ENCODE measurements at regions not wholly inside any gene's neighbourhood (a gene's known extent, or its start where the extent isn't known, plus 50 kb on each side); places are given as distances from the start of the nearest gene placed in this dataset.

DNA sequence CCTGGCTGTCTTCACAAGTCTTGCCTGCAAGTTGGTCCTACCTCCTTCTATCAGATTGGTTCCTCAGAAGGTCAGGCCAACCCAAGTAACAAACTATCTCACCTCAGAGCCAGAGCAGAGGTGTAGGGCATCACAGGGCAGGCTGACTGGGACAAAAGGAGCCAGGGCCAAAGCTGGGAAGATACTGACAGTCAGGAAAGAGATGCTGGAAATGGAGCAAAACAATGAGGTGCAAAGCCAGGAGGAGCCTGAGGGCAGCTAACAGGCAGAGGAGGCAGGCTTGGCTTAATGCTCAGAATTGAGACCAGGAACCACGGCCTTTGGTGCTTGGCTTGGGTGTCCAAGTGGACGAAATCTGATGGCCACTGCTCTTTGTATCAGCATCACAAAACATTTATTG is 68.4 kb upstream of the PNMA1 start:
- no peak for DNase-seq (ENCODE audit: low read depth in 2 of 2)

DNA sequence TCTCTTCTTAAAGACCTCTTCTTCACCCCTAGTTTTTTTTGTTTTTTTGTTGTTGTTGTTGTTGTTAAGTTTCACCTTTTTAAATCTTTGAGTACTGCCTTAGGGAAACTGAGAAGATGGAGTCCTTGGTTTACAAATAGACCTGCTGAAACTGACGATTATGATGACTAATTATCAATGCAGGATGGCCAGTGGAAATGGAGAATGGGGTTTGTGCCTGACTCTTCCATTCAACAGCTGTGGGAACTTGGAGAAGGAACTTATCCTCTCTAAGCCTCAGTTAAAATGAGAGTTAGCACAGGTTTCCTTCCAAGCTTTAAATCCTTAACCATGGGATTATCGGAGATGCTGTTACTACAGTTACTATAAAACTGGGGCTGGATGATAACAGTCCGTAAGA is 66.7 kb upstream of the PNMA1 start:
- no peak for DNase-seq (ENCODE audit: low read depth in 2 of 2)

DNA sequence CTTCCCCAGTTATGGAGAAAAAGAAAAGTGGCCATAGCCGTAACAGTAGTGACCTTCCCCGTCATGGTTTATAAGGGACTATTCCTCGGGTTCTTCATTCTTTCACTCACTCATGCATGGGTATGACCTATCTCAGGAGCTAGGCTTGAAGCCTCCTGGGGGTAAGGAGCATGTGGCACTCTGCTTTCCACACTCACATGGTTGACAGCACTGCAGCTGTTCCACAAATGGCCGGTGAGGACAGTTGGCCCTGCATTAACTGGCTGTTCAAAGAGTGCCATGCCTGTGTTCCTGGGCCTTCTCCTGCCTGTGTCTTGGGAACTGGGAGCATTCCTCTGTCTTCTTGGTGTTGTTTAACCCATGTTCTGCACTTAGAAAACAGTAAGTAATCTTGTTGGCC is 66.2 kb upstream of the PNMA1 start:
- no peak for DNase-seq (ENCODE audit: low read depth in 2 of 2)

DNA sequence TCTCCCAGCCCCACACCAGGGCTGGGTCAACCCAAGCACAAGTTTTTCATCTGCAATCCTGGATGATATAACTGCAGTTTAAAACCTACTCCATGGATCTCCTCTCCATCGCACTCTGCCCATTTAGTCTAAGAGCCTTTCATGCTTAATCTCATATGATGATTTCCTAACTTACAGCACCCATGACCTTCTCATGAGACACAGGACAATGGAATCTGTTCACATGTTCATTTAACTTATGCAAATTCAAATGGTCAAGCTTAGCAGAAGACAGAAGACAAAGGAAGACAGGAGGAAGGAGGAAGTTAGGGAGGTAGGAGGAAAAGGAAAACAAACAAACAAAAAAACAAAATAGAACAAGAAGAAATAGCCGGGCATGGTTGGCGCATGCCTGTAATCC is 64.6 kb upstream of the PNMA1 start:
- no peak for DNase-seq (ENCODE audit: low read depth in 2 of 2)

DNA sequence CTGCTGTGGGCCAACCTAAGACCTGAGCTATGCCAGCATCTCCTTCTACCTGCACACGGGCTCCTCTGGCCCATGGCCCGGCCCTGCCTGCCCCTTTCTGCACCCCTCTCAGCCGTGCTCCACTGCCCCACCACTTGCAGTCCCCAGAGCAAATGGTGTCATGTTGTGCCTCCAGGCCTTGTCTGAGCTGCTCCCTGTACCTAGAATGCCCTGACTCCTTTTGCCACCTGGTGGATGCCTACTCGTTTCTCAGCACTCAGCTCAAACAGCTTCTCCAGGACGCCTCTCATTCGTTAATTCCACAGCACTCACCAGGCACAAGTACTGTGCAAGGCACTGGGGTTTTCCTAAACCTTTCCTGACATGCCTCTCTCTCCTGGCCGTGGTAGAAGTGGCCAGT is 63.2 kb upstream of the PNMA1 start:
- DNase-seq (ENCODE audit: low read depth in 2 of 2): no peak

DNA sequence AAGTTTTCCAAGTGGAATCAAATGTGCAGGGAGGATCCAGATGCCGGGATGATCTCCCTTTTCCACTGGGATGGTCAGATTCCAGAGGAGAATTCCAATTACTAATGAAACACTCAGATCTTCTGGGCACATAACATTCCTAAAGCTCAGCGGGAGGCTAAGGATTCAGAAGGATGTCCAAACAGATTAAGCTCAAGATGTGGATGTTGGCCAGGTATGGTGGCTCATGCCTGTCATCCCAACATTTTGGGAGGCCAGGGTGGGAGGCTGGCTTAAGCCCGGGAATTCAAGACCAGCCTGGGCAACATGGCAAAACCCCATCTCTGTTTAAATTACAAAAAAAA is 62.0 kb upstream of the PNMA1 start:
- DNase-seq (ENCODE audit: low read depth in 2 of 2): peak; percentile 73 to 79

DNA sequence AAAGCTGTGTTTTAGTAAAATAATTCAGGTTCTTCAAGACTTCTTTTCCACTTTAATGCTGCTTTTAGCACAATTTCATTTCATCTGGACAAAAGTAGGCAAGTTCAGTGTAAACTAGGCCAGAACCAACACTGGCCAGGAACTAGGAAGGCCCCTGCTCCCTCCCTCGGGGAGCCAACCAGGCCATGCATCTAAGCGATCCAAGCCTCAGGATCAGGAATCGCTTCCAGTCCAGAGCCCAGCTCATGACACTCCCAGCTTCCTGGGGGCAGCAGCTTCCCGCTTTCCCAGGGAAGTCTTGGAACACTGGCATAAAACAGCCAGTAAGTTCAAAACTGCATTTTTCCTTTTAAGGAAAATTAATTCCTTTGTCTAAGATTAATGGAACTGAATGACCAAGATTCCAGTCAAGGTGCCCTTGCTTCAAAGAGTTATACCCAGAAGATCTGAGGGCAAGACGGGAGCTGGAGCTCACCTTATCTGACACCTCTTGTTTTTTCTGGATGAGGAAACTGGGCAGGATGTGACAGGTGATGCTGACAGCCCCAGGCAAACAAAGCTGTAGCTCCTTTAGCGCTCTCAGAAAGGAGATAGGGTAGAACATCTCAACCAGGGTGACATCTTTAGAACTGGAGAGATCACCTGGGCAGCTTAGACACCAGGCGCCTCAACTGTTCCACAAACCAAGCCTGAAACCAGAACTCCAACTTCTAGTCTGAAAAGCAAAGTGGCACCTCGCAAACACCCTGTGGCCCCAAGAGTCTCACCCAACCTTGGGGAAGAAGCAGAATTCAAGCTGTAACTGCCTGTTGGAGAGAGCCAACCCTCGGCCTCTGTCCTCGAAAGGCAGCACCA is 61.4 kb upstream of the PNMA1 start:
- no peak for DNase-seq (ENCODE audit: low read depth in 2 of 2)

DNA sequence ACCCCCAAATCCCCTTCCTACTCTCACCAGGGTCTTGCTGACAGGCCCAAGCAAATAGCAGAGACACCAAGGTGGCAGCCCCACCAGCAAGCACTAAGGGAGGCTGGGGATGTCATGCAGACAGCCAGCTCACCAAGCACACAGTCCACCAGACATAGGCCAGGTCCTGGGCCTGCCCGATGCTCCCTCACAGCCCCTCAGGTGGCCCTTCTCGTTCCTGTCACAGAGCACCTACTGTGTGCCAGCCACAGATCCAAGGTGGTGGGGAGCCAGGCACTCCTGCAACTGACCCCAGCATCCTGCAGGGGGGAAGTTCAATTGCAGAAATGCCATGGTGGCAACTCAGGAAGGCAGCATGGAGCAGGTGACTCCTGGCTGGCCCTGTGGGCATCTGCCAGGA is 60.5 kb upstream of the PNMA1 start:
- no peak for DNase-seq (ENCODE audit: low read depth in 2 of 2)

DNA sequence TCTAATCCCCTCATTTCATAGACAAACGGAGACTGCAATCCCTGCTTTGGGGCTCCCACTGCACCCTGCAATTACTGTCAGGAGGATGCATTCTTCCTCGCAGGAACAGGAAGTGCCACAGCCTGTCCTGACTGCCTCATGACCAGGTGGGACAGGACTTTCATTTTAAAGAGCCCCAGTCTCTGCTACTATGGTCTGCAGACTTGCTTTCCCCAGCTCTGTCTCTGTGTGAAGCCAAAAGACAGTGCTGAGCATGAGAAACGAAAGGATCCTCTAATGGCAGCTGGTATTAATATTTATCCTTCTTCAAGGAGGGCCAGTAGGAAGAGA is 60.0 kb upstream of the PNMA1 start:
- DNase-seq (ENCODE audit: low read depth in 2 of 2): no peak

DNA sequence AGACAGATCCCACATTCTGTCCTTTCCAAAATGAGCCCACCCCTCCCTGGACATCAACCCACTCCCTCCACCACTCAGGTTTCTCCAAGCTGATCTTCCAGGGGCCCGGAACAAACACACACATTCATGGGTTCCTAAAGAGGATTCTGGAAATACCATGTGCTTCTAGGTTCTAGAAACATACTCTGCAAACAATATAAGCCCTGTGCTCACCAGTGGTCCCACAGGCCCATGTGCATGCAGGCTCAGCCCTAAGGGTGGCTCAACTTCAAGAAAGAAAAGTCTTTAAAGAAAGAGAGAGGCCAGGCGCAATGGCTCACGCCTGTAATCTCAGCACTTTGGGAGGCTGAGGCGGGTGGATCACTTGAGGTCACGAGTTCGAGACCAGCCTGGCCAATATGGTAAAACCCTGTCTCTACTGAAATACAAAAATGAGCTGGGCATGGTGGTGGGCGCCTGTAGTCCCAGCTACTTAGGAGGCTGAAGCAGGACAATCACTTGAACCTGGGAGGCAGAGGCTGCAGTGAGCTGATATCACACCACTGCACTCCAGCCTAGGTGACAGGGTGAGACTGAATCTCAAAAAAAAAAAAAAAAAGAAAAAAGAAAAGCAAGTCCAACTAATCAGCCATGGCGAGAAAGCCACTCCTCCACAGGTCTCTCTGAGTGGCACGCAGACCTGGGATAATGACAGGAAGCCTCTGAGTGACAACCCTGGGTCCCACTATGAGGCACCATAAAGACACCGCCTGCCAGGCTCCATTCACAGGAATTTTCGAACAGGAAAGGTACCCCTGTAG is 59.5 kb upstream of the PNMA1 start:
- no peak for DNase-seq (ENCODE audit: low read depth in 2 of 2)

DNA sequence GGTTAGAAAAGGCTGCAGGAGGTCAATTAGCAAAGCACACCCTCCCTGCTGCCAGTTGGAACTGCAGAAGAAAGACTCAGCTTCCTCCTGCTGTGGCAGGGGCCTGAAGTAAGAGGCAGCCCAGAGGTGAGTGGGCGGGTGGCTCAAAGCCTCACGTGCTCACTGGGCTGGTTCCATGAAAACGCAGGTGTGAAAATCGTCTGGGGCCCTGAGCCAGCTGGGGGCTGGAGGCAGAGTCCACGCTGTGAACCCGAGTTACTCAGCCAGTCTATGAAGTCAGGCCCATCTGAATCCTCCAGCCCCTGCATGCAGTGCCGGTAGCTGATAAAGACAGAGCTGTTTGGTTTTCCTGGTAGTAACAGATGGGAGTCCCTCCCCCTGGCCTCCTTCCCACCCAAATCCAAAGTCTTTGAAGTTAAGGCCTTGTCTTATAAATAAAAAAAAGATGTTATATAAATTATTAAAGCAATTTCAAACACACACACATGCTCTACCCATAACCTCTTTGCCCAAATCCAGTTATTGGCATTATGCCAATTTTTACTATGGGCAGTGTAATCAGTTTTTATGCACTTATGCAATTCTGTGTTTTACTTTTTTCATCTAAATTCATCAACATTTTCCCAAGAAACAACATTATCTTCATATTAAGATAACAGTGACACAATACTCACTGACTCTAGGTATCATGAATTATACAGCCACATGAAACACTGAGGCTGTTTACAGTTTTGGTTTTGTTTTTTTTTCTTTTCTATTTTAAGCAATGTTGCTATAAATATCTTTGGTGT is 57.9 kb upstream of the PNMA1 start:
- no peak for DNase-seq (ENCODE audit: low read depth in 2 of 2)

DNA sequence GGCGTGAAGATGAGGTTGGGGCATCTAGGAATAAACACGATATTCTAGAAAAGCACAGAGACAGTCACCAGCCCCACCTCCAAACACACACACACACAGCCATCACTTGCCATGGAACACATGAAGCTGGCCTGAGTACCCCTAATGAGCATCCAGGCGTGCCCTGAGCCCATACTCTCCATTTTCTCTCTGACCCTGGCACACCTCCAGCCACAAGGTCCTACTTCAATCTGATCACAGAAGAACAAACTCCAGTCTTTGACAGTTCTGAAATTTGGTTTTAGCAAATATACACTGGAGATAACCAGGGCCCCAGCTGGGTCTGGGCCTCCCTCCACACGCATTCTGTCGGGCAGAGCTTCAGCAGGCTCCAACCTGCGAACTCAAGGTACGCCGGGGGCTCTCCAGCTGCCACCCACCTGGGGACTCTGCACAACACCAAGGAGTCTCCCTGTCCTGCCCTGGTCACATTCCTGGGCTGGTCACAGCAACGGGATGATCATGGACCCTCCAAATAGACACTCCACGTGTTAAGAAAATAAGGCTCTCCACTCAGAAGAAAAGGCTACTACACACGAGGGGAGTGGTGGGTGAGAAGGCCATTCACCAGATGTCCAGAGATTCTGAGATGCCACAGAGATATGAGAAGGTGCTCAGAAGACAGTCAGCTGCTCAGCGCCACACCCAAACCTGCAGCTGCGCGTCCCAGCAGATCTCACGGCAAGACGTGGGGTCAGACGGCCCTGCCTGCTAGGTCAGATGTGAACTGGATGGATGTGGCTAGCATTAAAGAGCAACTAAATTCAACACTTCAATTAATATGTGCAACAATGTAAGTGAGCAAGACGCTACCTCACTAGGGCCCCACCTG is 57.0 kb upstream of the PNMA1 start:
- DNase-seq (ENCODE audit: low read depth in 2 of 2): no peak

DNA sequence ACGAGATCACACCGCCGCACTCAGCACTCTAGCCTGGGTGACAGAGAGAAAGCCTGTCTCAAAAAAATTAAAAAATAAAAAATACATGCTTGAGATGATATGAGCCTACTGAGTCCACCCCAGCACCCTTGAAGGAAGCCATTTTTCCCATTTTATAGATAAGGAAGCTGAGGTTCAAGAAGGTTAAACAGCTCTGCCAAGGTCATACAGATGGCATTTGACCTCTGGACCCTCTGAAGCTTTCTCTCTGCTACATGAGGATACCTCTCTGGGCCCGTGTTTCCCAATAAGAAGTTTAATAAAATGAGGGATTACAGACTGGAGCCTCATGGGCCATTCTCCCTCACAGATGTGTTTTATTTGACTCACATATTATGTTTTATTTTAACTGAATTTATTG is 53.9 kb upstream of the PNMA1 start:
- no peak for DNase-seq (ENCODE audit: low read depth in 2 of 2)

DNA sequence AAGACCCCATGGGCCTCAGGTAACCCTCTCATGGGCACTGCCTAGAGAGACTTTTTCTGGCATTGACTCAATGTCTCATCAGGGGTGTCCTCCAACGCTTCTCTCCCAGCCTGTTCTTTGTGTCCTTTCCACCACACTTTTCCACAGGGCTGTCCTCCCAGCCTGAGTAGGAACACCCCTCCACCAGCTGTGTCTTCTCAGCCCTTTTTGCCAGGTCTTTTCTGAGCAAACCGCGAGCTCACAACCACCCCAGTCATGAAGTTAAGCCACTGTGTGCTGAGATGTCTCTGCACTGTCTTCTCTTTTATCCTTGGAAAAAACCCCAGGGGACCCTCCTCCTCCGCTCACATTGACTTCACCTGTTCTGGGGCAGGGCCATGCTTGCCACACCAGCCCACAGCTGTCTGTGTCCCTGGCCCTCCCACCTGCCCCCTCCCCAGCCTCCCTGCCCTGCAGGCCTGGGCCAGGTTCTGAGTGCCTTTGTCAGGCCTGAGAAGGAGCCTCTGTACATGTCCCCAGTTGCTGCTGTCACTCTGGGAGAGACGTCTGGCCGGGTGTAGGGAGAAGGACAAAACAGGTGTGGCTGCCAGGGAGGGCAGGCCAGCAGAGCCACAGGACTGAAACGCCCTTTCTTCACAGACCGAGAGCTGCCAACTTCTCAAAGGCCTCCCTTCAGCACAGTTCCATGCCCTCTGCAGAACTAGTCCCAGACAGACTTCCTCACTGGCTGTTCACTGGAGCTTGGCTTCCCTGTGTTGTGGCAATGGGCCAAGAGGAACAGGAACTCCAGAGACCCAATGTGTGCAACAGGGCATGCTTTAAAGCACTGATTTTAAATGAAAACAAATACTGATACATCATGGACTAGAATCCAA is 50.5 kb upstream of the PNMA1 start:
- no peak for DNase-seq (ENCODE audit: low read depth in 2 of 2)
